GM13976 (cell line): ENCODE measurements at regions not wholly inside any gene's neighbourhood (a gene's known extent, or its start where the extent isn't known, plus 50 kb on each side); places are given as distances from the start of the nearest gene placed in this dataset.

Experiments
- DNase-seq: peaks from one replicate; pipeline ENCODE4 v3.0.0; 2012; ENCODE audit warnings: low spot score
- in situ Hi-C: fragments of 300-500 bp; cut with MboI; formaldehyde crosslinking; loops from one replicate; pipeline ENCODE4 v1.12.0; 2022; ENCODE audit warnings: low sequenced_read_pairs, mixed read lengths, inconsistent platforms; ENCODE audit not compliant: unreplicated experiment
- TF ChIP-seq, protein P1 (sequence below): IDR thresholded peaks from 2 replicates; pipeline ENCODE4 v1.5.1; 2012; ENCODE audit warnings: borderline replicate concordance, mild to moderate bottlenecking; ENCODE audit not compliant: insufficient read depth; ENCODE audit errors: extremely low read depth, missing control alignments, control extremely low read depth

DNA sequence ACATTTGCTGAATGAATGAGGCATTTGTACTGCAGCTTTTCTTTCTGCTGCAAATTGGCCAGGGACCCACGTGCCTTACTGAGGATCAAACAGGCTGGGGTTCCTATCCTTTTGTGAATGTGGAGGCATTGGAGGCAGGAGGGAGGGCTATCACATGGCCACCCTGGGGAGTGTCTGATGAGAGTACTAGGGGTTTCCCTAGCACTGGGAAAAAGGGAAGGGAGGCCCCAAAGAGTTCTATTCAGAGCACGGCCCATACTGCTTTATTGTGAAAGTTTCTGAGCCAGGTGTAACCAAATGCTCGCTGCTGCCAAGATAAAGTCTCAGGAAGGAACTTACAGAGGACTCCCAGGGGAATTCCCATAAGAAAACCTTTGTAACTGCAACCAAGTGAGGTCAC lies 78.4 kb upstream of the ANO1 start:
- DNase-seq: no peak
- TF ChIP-seq, protein P1, sequence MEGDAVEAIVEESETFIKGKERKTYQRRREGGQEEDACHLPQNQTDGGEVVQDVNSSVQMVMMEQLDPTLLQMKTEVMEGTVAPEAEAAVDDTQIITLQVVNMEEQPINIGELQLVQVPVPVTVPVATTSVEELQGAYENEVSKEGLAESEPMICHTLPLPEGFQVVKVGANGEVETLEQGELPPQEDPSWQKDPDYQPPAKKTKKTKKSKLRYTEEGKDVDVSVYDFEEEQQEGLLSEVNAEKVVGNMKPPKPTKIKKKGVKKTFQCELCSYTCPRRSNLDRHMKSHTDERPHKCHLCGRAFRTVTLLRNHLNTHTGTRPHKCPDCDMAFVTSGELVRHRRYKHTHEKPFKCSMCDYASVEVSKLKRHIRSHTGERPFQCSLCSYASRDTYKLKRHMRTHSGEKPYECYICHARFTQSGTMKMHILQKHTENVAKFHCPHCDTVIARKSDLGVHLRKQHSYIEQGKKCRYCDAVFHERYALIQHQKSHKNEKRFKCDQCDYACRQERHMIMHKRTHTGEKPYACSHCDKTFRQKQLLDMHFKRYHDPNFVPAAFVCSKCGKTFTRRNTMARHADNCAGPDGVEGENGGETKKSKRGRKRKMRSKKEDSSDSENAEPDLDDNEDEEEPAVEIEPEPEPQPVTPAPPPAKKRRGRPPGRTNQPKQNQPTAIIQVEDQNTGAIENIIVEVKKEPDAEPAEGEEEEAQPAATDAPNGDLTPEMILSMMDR: no peak
- in situ Hi-C loops: no loop called here

DNA sequence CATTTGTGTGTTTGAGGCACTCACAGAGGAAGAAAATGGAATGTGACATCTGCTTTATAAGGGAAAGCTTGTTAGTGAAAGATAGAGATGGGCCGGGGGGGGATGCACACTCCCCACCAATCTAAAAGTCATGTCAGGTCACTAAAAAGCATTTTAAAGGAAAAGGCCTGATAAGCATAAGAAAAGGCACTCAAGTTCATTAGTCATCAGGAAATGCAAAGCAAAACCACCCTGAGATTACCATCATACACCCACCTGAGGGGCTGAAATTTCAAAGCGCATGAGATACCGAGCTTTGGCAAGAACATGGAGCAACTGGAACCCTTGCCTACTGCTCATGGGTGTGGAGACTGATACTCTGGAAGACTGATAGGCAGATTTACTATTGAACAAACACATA lies 77.9 kb upstream of the ANO1 start:
- no peak for DNase-seq
- in situ Hi-C loops: no loop called here
- TF ChIP-seq, protein P1: no peak

DNA sequence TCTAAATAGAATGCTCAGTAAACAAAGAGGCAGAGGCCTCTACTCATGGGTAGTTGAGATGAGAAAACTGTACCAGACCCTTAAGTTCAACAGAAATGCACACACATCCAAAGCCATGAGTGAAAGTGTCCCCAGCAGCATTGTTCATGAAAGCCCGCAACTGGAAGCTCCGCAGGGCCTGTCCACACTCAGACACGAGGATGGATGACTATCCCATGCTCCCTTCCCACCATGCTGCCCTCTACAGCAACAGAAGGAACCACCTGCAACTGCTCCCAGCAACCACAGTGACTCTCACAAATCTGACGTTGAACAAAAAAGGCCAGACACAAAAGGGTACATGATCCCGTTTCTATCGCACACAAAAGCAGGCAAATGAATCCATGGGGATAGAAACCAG lies 76.9 kb upstream of the ANO1 start:
- in situ Hi-C loops: no loop called here
- TF ChIP-seq, protein P1: no peak
- no peak for DNase-seq

DNA sequence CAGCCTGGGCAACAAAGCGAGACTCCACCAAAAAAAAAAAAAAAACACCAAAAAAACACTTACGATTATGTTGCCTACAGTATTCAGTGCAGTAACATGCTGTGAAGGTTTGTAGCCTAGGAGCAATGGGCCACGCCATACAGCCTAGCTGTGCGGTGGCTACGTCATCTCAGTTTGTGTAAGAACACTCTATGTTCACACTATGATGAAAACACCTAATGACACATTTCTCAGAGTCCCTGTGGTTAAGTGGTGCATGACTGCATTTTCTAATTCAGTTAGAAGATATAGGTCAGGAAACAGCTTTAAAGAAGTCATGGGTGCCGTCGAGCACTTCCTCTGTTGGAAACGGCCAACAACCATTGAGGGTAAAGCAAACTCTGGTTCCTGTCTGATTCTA lies 75.7 kb upstream of the ANO1 start:
- DNase-seq: no peak
- in situ Hi-C loops: no loop called here
- TF ChIP-seq, protein P1: no peak

DNA sequence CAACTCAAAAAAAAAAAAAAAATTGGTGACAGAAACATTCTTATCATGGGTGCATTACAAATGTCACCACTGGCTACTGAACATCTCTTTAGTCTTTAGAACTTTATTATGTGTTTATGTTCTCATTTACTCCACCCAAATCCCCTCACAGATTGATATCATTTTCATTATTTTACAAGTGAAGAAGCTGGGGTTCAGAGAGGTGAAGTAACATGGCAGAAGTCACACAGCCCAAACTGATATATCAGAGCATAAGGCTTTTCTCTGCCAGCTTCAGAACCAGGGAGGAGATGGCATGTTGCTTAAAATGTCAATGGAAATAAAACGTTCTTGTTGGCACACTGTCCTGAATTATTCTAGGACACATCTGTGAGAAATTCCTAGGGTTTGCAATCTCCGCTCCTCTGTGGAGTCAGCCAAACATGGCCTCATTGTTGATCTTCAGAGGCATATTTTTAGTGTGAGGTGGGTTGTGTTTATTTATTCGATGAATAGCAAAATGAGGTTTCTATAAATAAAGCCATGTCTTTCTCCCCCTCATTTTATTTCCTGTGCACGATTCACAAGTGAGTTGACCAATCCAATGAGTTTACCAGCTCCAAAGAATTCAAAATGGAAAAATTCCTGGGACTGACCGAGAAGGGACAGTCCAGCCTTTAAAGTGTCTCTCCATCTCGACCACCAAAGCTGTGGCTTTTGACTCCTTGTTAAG lies 72.9 kb upstream of the ANO1 start:
- TF ChIP-seq, protein P1: no peak
- DNase-seq: no peak
- in situ Hi-C loops: no loop called here

DNA sequence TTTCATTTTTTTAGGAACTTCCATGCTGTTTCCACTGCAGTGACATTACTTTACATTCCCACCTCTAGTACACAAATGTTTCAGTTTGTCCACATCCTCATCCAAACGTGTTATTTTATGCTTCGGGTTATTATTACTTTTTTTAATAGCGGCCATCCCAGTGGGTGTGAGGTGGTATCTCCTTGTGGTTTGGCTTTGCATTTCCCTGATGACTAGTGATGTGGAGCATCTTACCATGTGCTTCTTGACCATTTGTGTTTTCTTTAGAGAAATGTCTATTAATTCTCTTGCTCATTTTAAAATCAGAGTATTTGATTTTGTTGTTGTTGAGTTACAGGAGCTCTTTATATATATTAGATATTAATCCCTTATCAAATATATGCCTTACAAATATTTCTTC lies 70.3 kb upstream of the ANO1 start:
- TF ChIP-seq, protein P1: no peak
- DNase-seq: no peak
- in situ Hi-C loops: no loop called here
